ENCODE measurements at regions not wholly inside any gene's neighbourhood (a gene's known extent, or its start where the extent isn't known, plus 50 kb on each side); places are given as distances from the start of the nearest gene placed in this dataset.

- H3K36me3 Mint-ChIP-seq (ENCODE audit: low read depth) = no peaks in the 10 kb centered on the region
- H3K27ac Mint-ChIP-seq = no peak overlapping the region
- H3K4me1 Mint-ChIP-seq (ENCODE audit: low read depth) = no peaks in the 10 kb centered on the region
- H3K9me3 Mint-ChIP-seq = no peaks in the 10 kb centered on the region
- peaks cover 28% of the 10 kb centered on the region for H3K27me3 Mint-ChIP-seq
- H3K4me3 Mint-ChIP-seq = no peak overlapping the region
Observed at GRCh38 chr15:88749699-88750098, 53.5 kb upstream of the ACAN start.

- Mint-ChIP-seq H3K36me3 (ENCODE audit: low read depth) (no peaks in the 10 kb centered on the region), H3K4me3 (no peak overlapping the region), H3K27ac (no peak overlapping the region), H3K9me3 (no peaks in the 10 kb centered on the region), H3K27me3 (peaks cover 24% of the 10 kb centered on the region), H3K4me1 (ENCODE audit: low read depth) (no peaks in the 10 kb centered on the region)
Observed at GRCh38 chr15:88752501-88752900, 50.7 kb upstream of the ACAN start.

- peaks cover 21% of the 10 kb centered on the region for H3K27me3 Mint-ChIP-seq
- H3K9me3 Mint-ChIP-seq = no peaks in the 10 kb centered on the region
- H3K36me3 Mint-ChIP-seq (ENCODE audit: low read depth) = no peaks in the 10 kb centered on the region
- H3K4me3 Mint-ChIP-seq = no peak overlapping the region
- no peaks in the 10 kb centered on the region for H3K4me1 Mint-ChIP-seq (ENCODE audit: low read depth)
- no peak overlapping the region for H3K27ac Mint-ChIP-seq
Observed at GRCh38 chr15:88752951-88753350, 50.3 kb upstream of the ACAN start.
